ENCODE measurements at regions not wholly inside any gene's neighbourhood (a gene's known extent, or its start where the extent isn't known, plus 50 kb on each side); places are given as distances from the start of the nearest gene placed in this dataset.

GRCh38 chr16:6863135-6863534 is 469.5 kb upstream of the RBFOX1 start:
- H3K27ac ChIP-seq (ENCODE audit: insufficient read depth, low read depth, low read length) = no peak overlapping the region
- H3K79me2 ChIP-seq (ENCODE audit: control insufficient read depth, insufficient read depth, low read length) = no peaks in the 10 kb centered on the region
- POLR2A ChIA-PET = no interaction called here
- H3K27me3 ChIP-seq (ENCODE audit: control insufficient read depth in 2 of 2, insufficient read depth in 2 of 2, low read length in 2 of 2) = no peaks in the 10 kb centered on the region
- no peaks in the 10 kb centered on the region for H3K9me3 ChIP-seq (replicated peaks; ENCODE audit: control insufficient read depth, insufficient read depth, low read length)
- DNase-seq (ENCODE audit: low read depth, low spot score) (no peak), FAIRE-seq (no peak)
- H3K9me1 ChIP-seq (replicated peaks; ENCODE audit: control insufficient read depth, extremely low read depth, insufficient read depth, low read length) = no peaks in the 10 kb centered on the region
- TF ChIP-seq JUN (IDR thresholded peaks at IDR 0.05; ENCODE audit: borderline replicate concordance, insufficient read depth, insufficient read length, low read depth) = no peak
- no peak for TF ChIP-seq MYC (IDR thresholded peaks at IDR 0.05; ENCODE audit: low read depth, low read length)
- TF ChIP-seq POLR2AphosphoS5 (IDR thresholded peaks at IDR 0.05; ENCODE audit: insufficient read depth, low read depth, low read length) = no peak
- no peak for TF ChIP-seq GATA2 (IDR thresholded peaks at IDR 0.05; ENCODE audit: insufficient read depth, insufficient read length, low read depth, low read length)
- no peak for TF ChIP-seq EZH2 (IDR thresholded peaks at IDR 0.05; ENCODE audit: borderline replicate concordance, low read depth, low read length, severe bottlenecking)
- TF ChIP-seq MAX (IDR thresholded peaks at IDR 0.05; ENCODE audit: insufficient read depth, insufficient read length) = no peak
- TF ChIP-seq POLR2A (IDR thresholded peaks at IDR 0.05; ENCODE audit: low read depth, low read length) = no peak
- TF ChIP-seq FOS (IDR thresholded peaks at IDR 0.05; ENCODE audit: borderline replicate concordance, insufficient read depth, low read length) = no peak
- TF ChIP-seq CTCF (IDR thresholded peaks at IDR 0.05; ENCODE audit: extremely low read depth in 1 of 2, insufficient read depth in 1 of 2, low read depth in 1 of 2, low read length in 2 of 2) = no peak
- no peaks in the 10 kb centered on the region for H4K20me1 ChIP-seq (replicated peaks; ENCODE audit: control insufficient read depth, extremely low read depth, insufficient read depth, low read length)
- no peak overlapping the region for H3K4me3 ChIP-seq (replicated peaks in 1 of 3; ENCODE audit: insufficient read depth in 1 of 3, low read depth in 1 of 3, low read length in 3 of 3)
- H2AFZ ChIP-seq (ENCODE audit: low read depth, low read length) = no peak overlapping the region
- intact Hi-C loops (cut with micrococcal nuclease) = no loop called here
- dilution Hi-C loops (cut with MboI; ENCODE audit: extremely low pct_ligation_motif_present, low sequenced_read_pairs) = no loop called here
- H3K9ac ChIP-seq (replicated peaks; ENCODE audit: extremely low read depth, insufficient read depth, low read length) = no peak overlapping the region
- no TSS peak for BruUV-seq (replicated peaks)
- no peaks in the 10 kb centered on the region for H3K36me3 ChIP-seq (ENCODE audit: control insufficient read depth in 2 of 2, extremely low read depth in 1 of 2, insufficient read depth in 2 of 2, low read length in 2 of 2)
- no peaks in the 10 kb centered on the region for H3K4me1 ChIP-seq (ENCODE audit: control insufficient read depth, extremely low read depth, insufficient read depth, low read length)
- CTCF ChIA-PET = no interaction called here
- H3K4me2 ChIP-seq (ENCODE audit: insufficient read depth, low read length) = no peak overlapping the region
